ENCODE measurements at regions not wholly inside any gene's neighbourhood (a gene's known extent, or its start where the extent isn't known, plus 50 kb on each side); places are given as distances from the start of the nearest gene placed in this dataset.

DNA sequence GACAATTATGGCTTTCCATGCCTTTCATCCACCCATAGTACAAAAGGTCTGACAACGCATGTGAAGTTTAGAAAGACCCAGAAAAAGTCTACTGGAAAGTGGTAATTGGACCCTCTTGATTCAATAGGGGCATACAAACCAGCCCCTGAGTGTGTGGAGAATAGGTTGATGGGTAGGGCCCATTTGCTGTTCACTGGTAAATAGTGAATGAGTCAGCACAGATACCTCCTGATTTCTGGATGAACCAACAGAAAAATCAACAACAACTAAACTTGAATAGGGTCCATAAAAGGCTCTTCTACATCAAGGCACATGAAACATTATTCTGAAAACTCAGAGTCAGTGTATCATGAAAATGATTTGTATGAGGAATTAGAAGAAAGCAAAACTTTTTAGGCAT is 235.4 kb upstream of the SLC35B3 start:
- DNase-seq = no peak
- H3K4me3 ChIP-seq (ENCODE audit: low read depth, low read length) = no peak overlapping the region
- H3K4ac ChIP-seq (ENCODE audit: low read depth, low read length) = no peak overlapping the region
- WGBS (ENCODE audit: extremely low coverage, insufficient coverage, insufficient read length) = no CpG with 5 or more reads among the region's 1 CpG
- H2BK120ac ChIP-seq (ENCODE audit: insufficient read depth, low read length, poor library complexity) = no peak overlapping the region
- H3K4me2 ChIP-seq (ENCODE audit: low read length) = no peak overlapping the region
- no peaks in the 10 kb centered on the region for H3K79me2 ChIP-seq (ENCODE audit: control insufficient read depth, insufficient read depth, low read length, poor library complexity)
- H3K14ac ChIP-seq (ENCODE audit: low read length) = no peak overlapping the region
- H3K23ac ChIP-seq (ENCODE audit: low read length) = no peak overlapping the region
- no peak overlapping the region for H4K12ac ChIP-seq (ENCODE audit: low read depth, low read length)
- H3K36me3 ChIP-seq (ENCODE audit: control insufficient read depth in 1 of 2, insufficient read depth in 2 of 2, low read length in 2 of 2) = no peaks in the 10 kb centered on the region
- H3K4me1 ChIP-seq (ENCODE audit: control insufficient read depth in 1 of 2, insufficient read depth in 2 of 2, low read length in 2 of 2) = no peaks in the 10 kb centered on the region
- no peak overlapping the region for H2BK5ac ChIP-seq (ENCODE audit: low read depth, low read length, poor library complexity)
- H3K9ac ChIP-seq (ENCODE audit: low read length) = no peak overlapping the region
- no peaks in the 10 kb centered on the region for H3K79me1 ChIP-seq (ENCODE audit: low read length)
- no peaks in the 10 kb centered on the region for H3K27me3 ChIP-seq (ENCODE audit: insufficient read depth, low read length)
- H2AFZ ChIP-seq (ENCODE audit: insufficient read depth, low read length, poor library complexity) = no peak overlapping the region
- H2BK12ac ChIP-seq (ENCODE audit: low read length) = no peak overlapping the region
- no peak overlapping the region for H3K18ac ChIP-seq (ENCODE audit: low read length)
- H3K9me3 ChIP-seq (ENCODE audit: insufficient read depth, low read depth, low read length) = no peaks in the 10 kb centered on the region
- H3K27ac ChIP-seq (ENCODE audit: low read depth, low read length) = no peak overlapping the region
- no peak overlapping the region for H4K8ac ChIP-seq (ENCODE audit: low read depth, low read length)
- H2AK5ac ChIP-seq (ENCODE audit: low read length) = no peak overlapping the region
- H4K91ac ChIP-seq (ENCODE audit: low read depth, low read length) = no peak overlapping the region

DNA sequence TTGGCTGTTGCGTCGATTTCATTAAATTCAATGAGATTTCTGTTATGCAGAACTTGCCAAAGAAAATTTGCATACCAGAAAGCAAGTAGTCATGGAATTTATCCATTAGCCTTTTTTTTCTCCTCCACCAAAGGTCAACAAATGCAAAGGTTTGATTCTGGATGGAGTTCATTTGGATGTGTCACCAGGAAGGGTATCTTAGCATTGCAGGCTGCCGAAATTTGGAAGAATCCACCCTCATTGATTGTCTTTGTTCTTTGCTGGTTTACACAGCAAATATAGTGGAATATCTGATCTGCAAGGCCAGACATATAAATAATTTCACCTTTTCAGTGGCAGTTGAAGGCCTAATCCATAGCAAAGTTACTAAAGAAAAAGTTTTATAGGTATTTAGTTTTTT is 229.4 kb upstream of the SLC35B3 start:
- no peak overlapping the region for H2BK5ac ChIP-seq (ENCODE audit: low read depth, low read length, poor library complexity)
- H3K4me3 ChIP-seq (ENCODE audit: low read depth, low read length) = no peak overlapping the region
- H3K79me1 ChIP-seq (ENCODE audit: low read length) = no peaks in the 10 kb centered on the region
- H4K91ac ChIP-seq (ENCODE audit: low read depth, low read length) = no peak overlapping the region
- H3K79me2 ChIP-seq (ENCODE audit: control insufficient read depth, insufficient read depth, low read length, poor library complexity) = no peaks in the 10 kb centered on the region
- no peak for DNase-seq
- no peaks in the 10 kb centered on the region for H3K9me3 ChIP-seq (ENCODE audit: insufficient read depth, low read depth, low read length)
- no peaks in the 10 kb centered on the region for H3K36me3 ChIP-seq (ENCODE audit: control insufficient read depth in 1 of 2, insufficient read depth in 2 of 2, low read length in 2 of 2)
- no peak overlapping the region for H3K4me2 ChIP-seq (ENCODE audit: low read length)
- no peak overlapping the region for H2BK12ac ChIP-seq (ENCODE audit: low read length)
- no peak overlapping the region for H3K23ac ChIP-seq (ENCODE audit: low read length)
- H2AFZ ChIP-seq (ENCODE audit: insufficient read depth, low read length, poor library complexity) = no peak overlapping the region
- no peak overlapping the region for H3K9ac ChIP-seq (ENCODE audit: low read length)
- H3K27ac ChIP-seq (ENCODE audit: low read depth, low read length) = no peak overlapping the region
- no peak overlapping the region for H3K18ac ChIP-seq (ENCODE audit: low read length)
- no peak overlapping the region for H3K4ac ChIP-seq (ENCODE audit: low read depth, low read length)
- H3K14ac ChIP-seq (ENCODE audit: low read length) = no peak overlapping the region
- H2AK5ac ChIP-seq (ENCODE audit: low read length) = no peak overlapping the region
- no peak overlapping the region for H4K12ac ChIP-seq (ENCODE audit: low read depth, low read length)
- no peaks in the 10 kb centered on the region for H3K4me1 ChIP-seq (ENCODE audit: control insufficient read depth in 1 of 2, insufficient read depth in 2 of 2, low read length in 2 of 2)
- no CpG with 5 or more reads among the region's 3 CpGs for WGBS (ENCODE audit: extremely low coverage, insufficient coverage, insufficient read length)
- H4K8ac ChIP-seq (ENCODE audit: low read depth, low read length) = no peak overlapping the region
- no peak overlapping the region for H2BK120ac ChIP-seq (ENCODE audit: insufficient read depth, low read length, poor library complexity)
- H3K27me3 ChIP-seq (ENCODE audit: insufficient read depth, low read length) = no peaks in the 10 kb centered on the region

DNA sequence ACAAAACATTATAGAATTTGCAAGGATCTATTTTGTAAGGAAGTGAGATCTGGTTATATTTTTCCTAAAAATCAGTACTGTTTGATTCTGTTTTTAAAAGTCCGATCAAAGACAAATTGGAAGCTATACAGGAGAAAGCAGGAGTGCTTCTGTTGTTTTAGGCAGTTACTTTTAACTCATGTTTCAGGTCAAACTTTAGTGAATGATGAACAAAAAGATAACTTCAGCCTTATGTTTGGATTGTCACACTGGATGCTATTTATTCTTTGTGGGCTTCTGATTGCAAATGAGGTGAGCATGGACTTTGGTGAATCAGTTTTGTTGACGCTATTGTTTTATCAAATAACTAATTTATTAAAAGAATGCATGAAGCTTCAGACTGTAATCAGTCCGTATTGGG is 228.7 kb upstream of the SLC35B3 start:
- no peaks in the 10 kb centered on the region for H3K4me1 ChIP-seq (ENCODE audit: control insufficient read depth in 1 of 2, insufficient read depth in 2 of 2, low read length in 2 of 2)
- H2BK5ac ChIP-seq (ENCODE audit: low read depth, low read length, poor library complexity) = no peak overlapping the region
- no peak overlapping the region for H2BK120ac ChIP-seq (ENCODE audit: insufficient read depth, low read length, poor library complexity)
- no peak overlapping the region for H4K8ac ChIP-seq (ENCODE audit: low read depth, low read length)
- DNase-seq = no peak
- no peak overlapping the region for H4K12ac ChIP-seq (ENCODE audit: low read depth, low read length)
- H2AK5ac ChIP-seq (ENCODE audit: low read length) = no peak overlapping the region
- H3K27ac ChIP-seq (ENCODE audit: low read depth, low read length) = no peak overlapping the region
- H3K36me3 ChIP-seq (ENCODE audit: control insufficient read depth in 1 of 2, insufficient read depth in 2 of 2, low read length in 2 of 2) = no peaks in the 10 kb centered on the region
- H3K23ac ChIP-seq (ENCODE audit: low read length) = no peak overlapping the region
- H2AFZ ChIP-seq (ENCODE audit: insufficient read depth, low read length, poor library complexity) = no peak overlapping the region
- no peaks in the 10 kb centered on the region for H3K27me3 ChIP-seq (ENCODE audit: insufficient read depth, low read length)
- H3K9me3 ChIP-seq (ENCODE audit: insufficient read depth, low read depth, low read length) = no peaks in the 10 kb centered on the region
- no peak overlapping the region for H3K14ac ChIP-seq (ENCODE audit: low read length)
- no peak overlapping the region for H3K9ac ChIP-seq (ENCODE audit: low read length)
- H3K18ac ChIP-seq (ENCODE audit: low read length) = no peak overlapping the region
- H3K79me1 ChIP-seq (ENCODE audit: low read length) = no peaks in the 10 kb centered on the region
- H2BK12ac ChIP-seq (ENCODE audit: low read length) = no peak overlapping the region
- no CpG with 5 or more reads among the region's 3 CpGs for WGBS (ENCODE audit: extremely low coverage, insufficient coverage, insufficient read length)
- H3K4ac ChIP-seq (ENCODE audit: low read depth, low read length) = no peak overlapping the region
- no peak overlapping the region for H4K91ac ChIP-seq (ENCODE audit: low read depth, low read length)
- H3K4me2 ChIP-seq (ENCODE audit: low read length) = no peak overlapping the region
- no peaks in the 10 kb centered on the region for H3K79me2 ChIP-seq (ENCODE audit: control insufficient read depth, insufficient read depth, low read length, poor library complexity)
- no peak overlapping the region for H3K4me3 ChIP-seq (ENCODE audit: low read depth, low read length)

DNA sequence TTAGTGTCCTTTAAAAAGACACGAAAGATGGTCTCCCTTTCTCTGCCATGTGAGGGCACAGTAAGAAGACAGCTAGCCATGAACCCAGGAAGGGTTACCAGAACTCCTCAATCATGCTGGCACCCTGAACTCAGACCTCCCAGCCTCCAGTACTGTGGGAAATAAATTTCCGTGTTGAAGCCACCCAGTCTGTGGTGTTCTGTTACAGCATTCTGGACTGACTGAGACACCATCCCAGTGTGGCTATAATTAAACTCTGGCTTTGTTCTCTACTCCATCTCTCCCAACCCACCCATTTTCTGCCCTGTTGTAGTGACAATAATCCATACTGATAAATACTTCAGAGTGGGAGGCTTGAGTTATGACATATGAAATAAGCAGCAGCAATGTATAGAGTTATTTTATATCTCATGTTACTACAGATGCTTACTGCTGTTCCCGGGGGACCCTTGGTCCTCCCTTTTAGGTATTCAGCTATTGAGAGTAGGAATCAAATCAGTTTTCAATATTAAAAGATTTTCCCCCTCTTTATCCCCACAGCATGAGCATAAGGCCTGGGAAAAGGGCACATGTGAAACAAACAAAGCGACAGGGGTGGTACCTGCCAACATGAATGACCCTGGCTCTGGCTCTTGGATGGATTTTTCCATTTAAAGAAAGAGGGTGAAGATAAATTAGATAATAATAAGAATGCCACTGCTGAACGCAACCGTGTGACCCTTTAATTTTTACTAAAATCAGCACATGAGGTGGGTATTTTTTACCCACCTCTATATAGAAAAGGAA is 224.3 kb upstream of the SLC35B3 start:
- Histone ChIP-seq H3K23ac (ENCODE audit: low read length) (no peak overlapping the region), H4K12ac (ENCODE audit: low read depth, low read length) (no peak overlapping the region), H4K91ac (ENCODE audit: low read depth, low read length) (no peak overlapping the region), H2BK5ac (ENCODE audit: low read depth, low read length, poor library complexity) (no peak overlapping the region), H3K9me3 (ENCODE audit: insufficient read depth, low read depth, low read length) (no peaks in the 10 kb centered on the region), H3K14ac (ENCODE audit: low read length) (no peak overlapping the region), H3K79me2 (ENCODE audit: control insufficient read depth, insufficient read depth, low read length, poor library complexity) (no peaks in the 10 kb centered on the region), H3K27me3 (ENCODE audit: insufficient read depth, low read length) (no peaks in the 10 kb centered on the region), H3K4me3 (ENCODE audit: low read depth, low read length) (no peak overlapping the region), H3K27ac (ENCODE audit: low read depth, low read length) (no peak overlapping the region), H3K79me1 (ENCODE audit: low read length) (no peaks in the 10 kb centered on the region), H3K18ac (ENCODE audit: low read length) (no peak overlapping the region), H3K36me3 (ENCODE audit: control insufficient read depth in 1 of 2, insufficient read depth in 2 of 2, low read length in 2 of 2) (no peaks in the 10 kb centered on the region), H3K4ac (ENCODE audit: low read depth, low read length) (no peak overlapping the region), H3K9ac (ENCODE audit: low read length) (no peak overlapping the region), H3K4me2 (ENCODE audit: low read length) (no peak overlapping the region), H3K4me1 (ENCODE audit: control insufficient read depth in 1 of 2, insufficient read depth in 2 of 2, low read length in 2 of 2) (no peaks in the 10 kb centered on the region), H2AFZ (ENCODE audit: insufficient read depth, low read length, poor library complexity) (no peak overlapping the region), H4K8ac (ENCODE audit: low read depth, low read length) (no peak overlapping the region), H2BK120ac (ENCODE audit: insufficient read depth, low read length, poor library complexity) (no peak overlapping the region), H2AK5ac (ENCODE audit: low read length) (no peak overlapping the region), H2BK12ac (ENCODE audit: low read length) (no peak overlapping the region)
- DNase-seq = no peak
- WGBS (ENCODE audit: extremely low coverage, insufficient coverage, insufficient read length) = no CpG with 5 or more reads among the region's 6 CpGs
